ENCODE measurements at regions not wholly inside any gene's neighbourhood (a gene's known extent, or its start where the extent isn't known, plus 50 kb on each side); places are given as distances from the start of the nearest gene placed in this dataset.

- DNase-seq (peak in 1 of 3 donors; percentile 32), ATAC-seq (no peak)
Observed at GRCh38 chr16:35176449-35176848, 1717.0 kb downstream of the TP53TG3F start.

GRCh38 chr16:35177851-35178250 is 1718.4 kb downstream of the TP53TG3F start:
- H3K4me3 ChIP-seq = no peak overlapping the region
- TF ChIP-seq CTCF (IDR thresholded peaks at IDR 0.05) (no peak), POLR2A (IDR thresholded peaks at IDR 0.05) (no peak)
- no peaks in the 10 kb centered on the region for H3K9me3 ChIP-seq
- no peak overlapping the region for H3K27ac ChIP-seq
- no peaks in the 10 kb centered on the region for H3K4me1 ChIP-seq
- no peak for DNase-seq
- H3K27me3 ChIP-seq = no peaks in the 10 kb centered on the region
- 52% methylated on average over 2 of the region's 2 CpGs for WGBS (ENCODE audit: insufficient coverage, low coverage, low lambda C conversion rate, missing lambda C conversion rate)
- no peaks in the 10 kb centered on the region for H3K36me3 ChIP-seq
- ATAC-seq = no peak
- intact Hi-C loops (cut with DNase I) = loop anchor here in 1 of 2 donors (10.0 kb wide), 1 partner anchor 53 kb away; no protein-coding TSS in a partner anchor

More at GRCh38 chr16:35176449-35176848, 1717.0 kb downstream of the TP53TG3F start:
- intact Hi-C loops (cut with DNase I) = loop anchor here in 1 of 2 donors (10.0 kb wide), 1 partner anchor 52 kb away; no protein-coding TSS in a partner anchor
- no peaks in the 10 kb centered on the region for H3K27me3 ChIP-seq
- H3K9me3 ChIP-seq = no peaks in the 10 kb centered on the region
- no peak for TF ChIP-seq CTCF (IDR thresholded peaks at IDR 0.05)
- no peak for TF ChIP-seq POLR2A (IDR thresholded peaks at IDR 0.05)
- H3K36me3 ChIP-seq = no peaks in the 10 kb centered on the region
- H3K4me3 ChIP-seq = no peak overlapping the region
- WGBS (ENCODE audit: insufficient coverage, low coverage, low lambda C conversion rate, missing lambda C conversion rate) = 23% methylated on average over 2 of the region's 5 CpGs
- H3K27ac ChIP-seq = no peak overlapping the region
- H3K4me1 ChIP-seq = no peaks in the 10 kb centered on the region

GRCh38 chr16:35180970-35181369 is 1721.6 kb downstream of the TP53TG3F start:
- no peaks in the 10 kb centered on the region for H3K36me3 ChIP-seq
- no peak overlapping the region for H3K4me3 ChIP-seq
- WGBS (ENCODE audit: insufficient coverage, low coverage, low lambda C conversion rate, missing lambda C conversion rate) = 20% methylated on average over 1 of the region's 2 CpGs
- H3K27ac ChIP-seq = no peak overlapping the region
- H3K9me3 ChIP-seq = no peaks in the 10 kb centered on the region
- DNase-seq (no peak), ATAC-seq (no peak)
- no peaks in the 10 kb centered on the region for H3K4me1 ChIP-seq
- intact Hi-C loops (cut with DNase I) = loop anchor here in 1 of 2 donors (10.0 kb wide), 1 partner anchor 204 kb away; no protein-coding TSS in a partner anchor
- TF ChIP-seq CTCF (IDR thresholded peaks at IDR 0.05) = no peak
- TF ChIP-seq POLR2A (IDR thresholded peaks at IDR 0.05) = no peak
- no peaks in the 10 kb centered on the region for H3K27me3 ChIP-seq

- intact Hi-C loops (cut with DNase I) = loop anchor here in 1 of 2 donors (10.0 kb wide), 1 partner anchor 203 kb away; no protein-coding TSS in a partner anchor
- TF ChIP-seq CTCF (IDR thresholded peaks at IDR 0.05) (no peak), POLR2A (IDR thresholded peaks at IDR 0.05) (no peak)
- Histone ChIP-seq H3K4me3 (no peak overlapping the region), H3K27ac (no peak overlapping the region), H3K36me3 (no peaks in the 10 kb centered on the region), H3K9me3 (no peaks in the 10 kb centered on the region), H3K27me3 (no peaks in the 10 kb centered on the region), H3K4me1 (no peaks in the 10 kb centered on the region)
- ATAC-seq (no peak), DNase-seq (peak in 1 of 3 donors; percentile 19)
- no CpG with 5 or more reads among the region's 6 CpGs for WGBS (ENCODE audit: insufficient coverage, low coverage, low lambda C conversion rate, missing lambda C conversion rate)
Observed at GRCh38 chr16:35181422-35182030, 1722.1 kb downstream of the TP53TG3F start.

All from right lobe of liver (tissue), 6 donors.